Caco-2 (cell line): ENCODE measurements at regions not wholly inside any gene's neighbourhood (a gene's known extent, or its start where the extent isn't known, plus 50 kb on each side); places are given as distances from the start of the nearest gene placed in this dataset.

Source experiments
- BruUV-seq: library from RNA; stranded (reverse); fragments of 400-500 nt; replicated peaks from 2 replicates; lab custom pipeline; 2021; lab: Mats Ljungman, UMichigan
- CTCF ChIA-PET: fragments of 300-600 bp; sonication (Branson Sonifier 250); formaldehyde crosslinking; loops from one replicate; lab custom pipeline; 2022; ENCODE audit warnings: antibody characterized with exemption; lab: Charles Lee
- POLR2A ChIA-PET: fragments of 300-600 bp; sonication (Branson Sonifier 250); formaldehyde crosslinking; loops from one replicate; lab custom pipeline; 2022; ENCODE audit warnings: antibody characterized with exemption; lab: Charles Lee
- DNase-seq, 2 experiments: peaks; one replicate each; pipeline versions ENCODE4 v3.0.0 to v3.0.0-alpha.2; 2020 to 2022
- H3K27me3 ChIP-seq: replicated peaks from 2 replicates; pipeline ENCODE4 v1.6.0; 2011; ENCODE audit warnings: low read length; ENCODE audit not compliant: control insufficient read depth, insufficient read depth
- H3K36me3 ChIP-seq: 2 replicates; pipeline ENCODE4 v1.5.1; 2011; ENCODE audit warnings: low read length; ENCODE audit not compliant: control insufficient read depth, insufficient read depth
- H3K4me1 ChIP-seq: fragments of 250-450 bp; sonication (Bioruptor Pico); 2 replicates; pipeline ENCODE4 v1.5.1; 2020; ENCODE audit warnings: mild to moderate bottlenecking
- H3K4me3 ChIP-seq: 2 replicates; pipeline ENCODE4 v1.5.1; 2011; ENCODE audit warnings: low read depth, mild to moderate bottlenecking, control low read depth, low read length
- H3K9me3 ChIP-seq: fragments of 250-450 bp; sonication (Bioruptor Pico); 2 replicates; pipeline ENCODE4 v1.5.1; 2020; ENCODE audit warnings: mild to moderate bottlenecking, moderate library complexity
- H3K27ac Mint-ChIP-seq: one replicate; pipeline ENCODE4 v1.8.0; 2022; ENCODE audit warnings: mixed read lengths; ENCODE audit not compliant: unreplicated experiment
- H3K27me3 Mint-ChIP-seq: one replicate; pipeline ENCODE4 v1.8.0; 2022; ENCODE audit warnings: mixed read lengths; ENCODE audit not compliant: insufficient read depth, unreplicated experiment
- H3K36me3 Mint-ChIP-seq: one replicate; pipeline ENCODE4 v1.8.0; 2022; ENCODE audit warnings: mild to moderate bottlenecking, mixed read lengths; ENCODE audit not compliant: insufficient read depth, unreplicated experiment
- H3K4me1 Mint-ChIP-seq: one replicate; pipeline ENCODE4 v1.8.0; 2022; ENCODE audit warnings: low read depth, mixed read lengths; ENCODE audit not compliant: unreplicated experiment
- H3K4me3 Mint-ChIP-seq: one replicate; pipeline ENCODE4 v1.8.0; 2022; ENCODE audit warnings: mild to moderate bottlenecking, moderate library complexity, mixed read lengths; ENCODE audit not compliant: unreplicated experiment
- H3K9me3 Mint-ChIP-seq: one replicate; pipeline ENCODE4 v1.8.0; 2022; ENCODE audit warnings: mixed read lengths; ENCODE audit not compliant: unreplicated experiment
- CTCF ChIP-seq, 2 experiments: fragments of 200-600 bp in 1 of 2; IDR thresholded peaks; 1 replicate in 1 of 2; 2 replicates in 1 of 2; pipeline versions ENCODE4 v1.5.1 to v1.8.0; 2011 to 2022; ENCODE audit warnings: antibody characterized with exemption in 1 of 2, control low read depth in 1 of 2, inconsistent platforms in 1 of 2, low read depth in 1 of 2, low read length in 1 of 2, mild to moderate bottlenecking in 1 of 2, moderate library complexity in 1 of 2; ENCODE audit not compliant: insufficient read depth in 1 of 2, severe bottlenecking in 1 of 2, unreplicated experiment in 1 of 2
- intact Hi-C: fragments of 100-400 bp; cut with micrococcal nuclease; formaldehyde crosslinking; loops from one replicate; pipeline ENCODE4 v1.10.0; 2022; ENCODE audit not compliant: unreplicated experiment

DNA sequence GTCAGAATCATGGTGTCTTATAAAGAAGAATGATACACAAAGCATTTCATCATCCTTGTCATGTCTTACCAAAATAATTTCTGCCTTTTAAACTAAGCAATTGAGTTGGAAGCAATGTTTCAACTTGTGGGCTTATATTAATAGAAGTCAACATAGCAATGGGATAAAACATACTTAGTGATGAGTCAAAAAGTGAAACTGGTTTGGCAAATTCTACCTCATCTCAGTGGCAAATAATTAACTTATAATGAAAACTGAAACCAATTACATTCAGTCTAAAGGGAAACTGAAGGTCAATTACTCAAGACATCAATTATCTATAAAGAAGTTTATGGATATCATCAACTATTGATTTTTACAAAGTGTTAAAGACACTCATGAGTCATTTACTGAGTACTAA lies 463.8 kb downstream of the BMP2 start:
- DNase-seq = no peak
- POLR2A ChIA-PET = no interaction called here
- Mint-ChIP-seq H3K9me3 (peaks cover 21% of the 10 kb centered on the region), H3K4me1 (no peaks in the 10 kb centered on the region), H3K4me3 (no peak overlapping the region), H3K27me3 (no peaks in the 10 kb centered on the region), H3K36me3 (no peaks in the 10 kb centered on the region), H3K27ac (no peak overlapping the region)
- no TSS peak for BruUV-seq
- Histone ChIP-seq H3K36me3 (no peaks in the 10 kb centered on the region), H3K4me3 (no peak overlapping the region), H3K9me3 (peaks cover 11% of the 10 kb centered on the region), H3K27me3 (no peaks in the 10 kb centered on the region), H3K4me1 (no peaks in the 10 kb centered on the region)
- CTCF ChIA-PET = no interaction called here
- intact Hi-C loops = no loop called here
- no peak for TF ChIP-seq CTCF (IDR thresholded peaks at IDR 0.05; ENCODE audit: insufficient read depth in 1 of 2, low read depth in 1 of 2, low read length in 1 of 2, severe bottlenecking in 1 of 2, unreplicated experiment in 1 of 2)

- Mint-ChIP-seq H3K27me3 (no peaks in the 10 kb centered on the region), H3K9me3 (peaks cover 21% of the 10 kb centered on the region), H3K4me1 (no peaks in the 10 kb centered on the region), H3K36me3 (no peaks in the 10 kb centered on the region), H3K4me3 (no peak overlapping the region), H3K27ac (no peak overlapping the region)
- Histone ChIP-seq H3K9me3 (peaks cover 11% of the 10 kb centered on the region), H3K4me3 (no peak overlapping the region), H3K4me1 (no peaks in the 10 kb centered on the region), H3K36me3 (no peaks in the 10 kb centered on the region), H3K27me3 (no peaks in the 10 kb centered on the region)
- intact Hi-C loops = no loop called here
- POLR2A ChIA-PET = no interaction called here
- TF ChIP-seq CTCF (IDR thresholded peaks at IDR 0.05; ENCODE audit: insufficient read depth in 1 of 2, low read depth in 1 of 2, low read length in 1 of 2, severe bottlenecking in 1 of 2, unreplicated experiment in 1 of 2) = no peak
- CTCF ChIA-PET = no interaction called here
- no peak for DNase-seq
- no TSS peak for BruUV-seq
These were observed 465.3 kb downstream of the BMP2 start for GRCh38 chr20:7232796-7233195.

DNA sequence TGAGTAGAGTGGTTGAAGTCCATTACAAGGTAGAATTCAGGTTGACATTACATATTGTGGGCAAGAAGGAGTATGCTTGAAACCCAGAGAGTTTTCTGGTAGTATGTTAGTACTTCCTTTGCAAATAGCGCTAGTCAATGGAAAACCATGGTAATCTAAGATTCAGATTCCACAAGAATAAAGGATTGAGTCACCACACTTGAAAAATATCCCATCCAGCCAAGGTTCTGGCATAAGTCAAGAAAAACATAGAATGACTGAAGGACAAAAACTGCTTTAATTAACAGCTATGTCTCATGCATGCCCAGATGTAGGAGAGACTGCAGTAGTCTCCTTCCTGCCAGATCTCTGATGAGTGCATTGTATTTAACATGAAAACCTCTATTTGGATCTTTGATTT lies 469.8 kb downstream of the BMP2 start:
- Histone ChIP-seq H3K4me1 (no peaks in the 10 kb centered on the region), H3K27me3 (no peaks in the 10 kb centered on the region), H3K4me3 (no peak overlapping the region), H3K9me3 (peaks cover 11% of the 10 kb centered on the region), H3K36me3 (no peaks in the 10 kb centered on the region)
- Mint-ChIP-seq H3K4me3 (no peak overlapping the region), H3K27me3 (no peaks in the 10 kb centered on the region), H3K4me1 (no peaks in the 10 kb centered on the region), H3K36me3 (no peaks in the 10 kb centered on the region), H3K9me3 (peaks cover 21% of the 10 kb centered on the region), H3K27ac (no peak overlapping the region)
- no TSS peak for BruUV-seq
- DNase-seq = no peak
- intact Hi-C loops = no loop called here
- no peak for TF ChIP-seq CTCF (IDR thresholded peaks at IDR 0.05; ENCODE audit: insufficient read depth in 1 of 2, low read depth in 1 of 2, low read length in 1 of 2, severe bottlenecking in 1 of 2, unreplicated experiment in 1 of 2)
- POLR2A ChIA-PET = no interaction called here
- CTCF ChIA-PET = no interaction called here
